ENCODE measurements at regions not wholly inside any gene's neighbourhood (a gene's known extent, or its start where the extent isn't known, plus 50 kb on each side); places are given as distances from the start of the nearest gene placed in this dataset.

DNA sequence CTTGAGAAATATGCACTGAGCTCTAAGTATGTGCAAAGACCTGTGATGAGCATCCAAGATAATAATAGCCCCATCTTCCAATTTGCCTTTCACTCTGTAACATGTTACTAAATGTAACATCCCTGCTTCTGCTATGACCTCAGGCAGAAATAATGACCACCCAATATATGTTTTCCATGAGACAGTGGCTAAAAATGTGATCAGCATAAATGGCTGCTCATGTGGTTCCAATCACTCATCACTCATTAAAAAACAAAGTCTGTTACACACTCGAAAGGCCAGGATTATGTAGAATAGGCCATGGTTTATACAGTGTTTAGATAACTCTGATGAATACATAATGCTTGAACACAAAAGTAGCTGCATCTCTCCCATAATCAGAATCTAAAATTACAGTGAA lies 71.4 kb upstream of the MOCS2 start:
- H3K4me3 ChIP-seq (ENCODE audit: low read depth, low read length): no peak overlapping the region
- DNase-seq (ENCODE audit: low read depth): no peak
- TF ChIP-seq, protein P1, sequence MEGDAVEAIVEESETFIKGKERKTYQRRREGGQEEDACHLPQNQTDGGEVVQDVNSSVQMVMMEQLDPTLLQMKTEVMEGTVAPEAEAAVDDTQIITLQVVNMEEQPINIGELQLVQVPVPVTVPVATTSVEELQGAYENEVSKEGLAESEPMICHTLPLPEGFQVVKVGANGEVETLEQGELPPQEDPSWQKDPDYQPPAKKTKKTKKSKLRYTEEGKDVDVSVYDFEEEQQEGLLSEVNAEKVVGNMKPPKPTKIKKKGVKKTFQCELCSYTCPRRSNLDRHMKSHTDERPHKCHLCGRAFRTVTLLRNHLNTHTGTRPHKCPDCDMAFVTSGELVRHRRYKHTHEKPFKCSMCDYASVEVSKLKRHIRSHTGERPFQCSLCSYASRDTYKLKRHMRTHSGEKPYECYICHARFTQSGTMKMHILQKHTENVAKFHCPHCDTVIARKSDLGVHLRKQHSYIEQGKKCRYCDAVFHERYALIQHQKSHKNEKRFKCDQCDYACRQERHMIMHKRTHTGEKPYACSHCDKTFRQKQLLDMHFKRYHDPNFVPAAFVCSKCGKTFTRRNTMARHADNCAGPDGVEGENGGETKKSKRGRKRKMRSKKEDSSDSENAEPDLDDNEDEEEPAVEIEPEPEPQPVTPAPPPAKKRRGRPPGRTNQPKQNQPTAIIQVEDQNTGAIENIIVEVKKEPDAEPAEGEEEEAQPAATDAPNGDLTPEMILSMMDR (conservative IDR thresholded peaks at IDR 0.05; ENCODE audit: low read depth, low read length): no peak

DNA sequence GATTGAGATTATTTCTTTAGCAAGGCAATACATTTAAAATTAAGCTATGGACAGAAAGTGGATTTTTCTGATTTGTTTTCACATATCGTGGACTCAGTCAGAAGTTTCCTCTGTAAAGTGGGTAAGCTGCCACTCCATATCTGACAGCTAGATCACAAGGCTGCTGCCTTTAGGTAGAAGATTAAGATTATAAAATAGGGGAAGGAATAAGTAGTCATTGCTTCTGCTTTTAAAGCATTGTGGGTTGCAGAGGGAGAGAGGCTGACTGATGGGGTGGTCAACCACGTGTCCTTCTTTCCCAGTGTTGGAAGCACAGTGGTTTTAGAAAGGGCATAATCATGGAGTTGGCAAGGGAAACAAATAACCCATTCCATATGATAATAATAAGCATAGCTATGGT lies 74.3 kb upstream of the MOCS2 start:
- no peak for DNase-seq (ENCODE audit: low read depth)
- TF ChIP-seq, protein P1 (conservative IDR thresholded peaks at IDR 0.05; ENCODE audit: low read depth, low read length): no peak
- H3K4me3 ChIP-seq (ENCODE audit: low read depth, low read length): no peak overlapping the region

DNA sequence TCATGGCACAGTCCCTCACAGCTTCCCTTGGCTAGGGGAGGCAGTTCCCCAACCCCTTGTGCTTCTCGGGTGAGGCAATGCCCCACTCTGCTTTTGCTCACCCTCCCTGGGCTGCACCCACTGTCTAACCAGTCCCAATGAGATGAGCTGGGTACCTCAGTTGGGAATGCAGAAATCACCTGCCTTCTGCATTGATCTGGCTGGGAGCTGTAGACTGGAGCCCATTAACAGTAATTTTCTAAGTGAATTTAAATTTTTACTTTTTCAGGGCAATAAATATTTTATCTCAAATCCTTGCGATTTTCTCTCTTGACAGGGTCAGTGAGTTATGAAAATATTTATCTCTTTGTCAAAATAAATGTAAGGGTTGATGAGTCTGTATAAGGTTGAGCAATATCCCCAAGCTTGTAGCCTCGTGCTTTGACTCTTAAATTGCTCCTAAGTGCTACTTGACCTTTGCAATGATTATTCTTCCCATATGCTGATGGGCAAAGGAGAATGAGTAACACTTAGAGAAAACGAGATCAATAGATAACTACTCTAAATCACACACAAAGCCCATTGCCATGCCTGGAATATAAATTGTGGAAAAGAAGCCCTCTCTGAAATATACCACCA lies 82.1 kb upstream of the MOCS2 start:
- TF ChIP-seq, protein P1 (conservative IDR thresholded peaks at IDR 0.05; ENCODE audit: low read depth, low read length): no peak
- DNase-seq (ENCODE audit: low read depth): no peak
- H3K4me3 ChIP-seq (ENCODE audit: low read depth, low read length): no peak overlapping the region

DNA sequence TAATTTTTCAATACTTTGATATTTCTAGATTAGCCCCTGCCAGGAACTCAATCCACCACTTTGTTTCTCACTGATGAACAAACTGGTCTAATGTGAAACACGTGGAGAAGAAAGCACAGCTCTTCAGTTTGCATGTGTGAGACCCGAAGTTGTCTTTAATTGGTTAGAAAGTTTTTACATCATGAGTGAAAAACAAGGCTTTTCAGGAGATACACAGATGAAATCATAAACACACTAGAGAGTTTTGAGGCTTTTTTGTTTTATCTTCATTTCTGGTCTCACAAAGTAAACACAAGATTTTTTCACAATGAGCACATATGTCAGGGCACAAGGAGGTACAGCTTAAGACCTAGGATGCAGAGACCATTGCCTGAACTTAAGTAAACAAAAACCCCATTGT lies 84.5 kb upstream of the MOCS2 start:
- H3K4me3 ChIP-seq (ENCODE audit: low read depth, low read length): no peak overlapping the region
- DNase-seq (ENCODE audit: low read depth): no peak
- TF ChIP-seq, protein P1 (conservative IDR thresholded peaks at IDR 0.05; ENCODE audit: low read depth, low read length): no peak

DNA sequence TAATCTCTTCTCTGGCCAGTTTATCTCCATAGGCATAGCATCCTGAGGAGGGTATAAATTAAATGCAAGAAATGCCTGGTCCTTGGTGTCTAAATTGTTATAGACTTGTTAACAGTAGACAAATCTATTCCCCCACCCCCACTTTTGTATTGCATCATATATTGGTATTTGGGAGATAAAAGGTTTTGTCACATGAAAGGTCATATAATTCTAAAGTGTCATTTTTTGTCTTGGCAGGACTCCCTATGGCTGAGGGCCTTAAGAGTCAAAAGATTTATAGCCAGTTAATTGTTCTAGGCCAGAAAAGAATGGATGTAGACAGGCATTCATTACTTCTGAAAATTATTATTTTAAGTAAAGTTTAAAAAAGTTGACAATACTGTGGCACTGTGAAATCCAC lies 90.3 kb upstream of the MOCS2 start:
- H3K4me3 ChIP-seq (ENCODE audit: low read depth, low read length): no peak overlapping the region
- TF ChIP-seq, protein P1 (conservative IDR thresholded peaks at IDR 0.05; ENCODE audit: low read depth, low read length): no peak
- DNase-seq (ENCODE audit: low read depth): no peak

DNA sequence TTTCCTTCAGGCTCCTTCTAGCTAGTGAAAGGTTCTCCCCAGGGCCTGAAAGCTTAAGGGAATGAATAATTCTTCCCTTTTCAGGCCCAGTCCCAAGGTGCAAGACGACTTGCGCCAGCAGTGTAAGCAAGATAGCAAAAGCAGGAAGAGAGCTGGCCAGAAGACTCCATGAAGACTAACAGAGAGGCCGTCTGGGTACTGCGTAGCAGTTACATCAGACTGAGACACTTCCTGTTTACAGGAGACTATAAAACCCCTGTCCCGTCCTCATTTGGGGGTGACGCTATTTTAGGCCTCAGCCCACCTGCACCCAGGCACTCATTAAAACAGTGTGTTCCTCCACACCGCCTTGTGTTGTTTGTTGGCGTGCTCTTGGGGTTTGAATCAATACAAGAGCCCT lies 90.7 kb upstream of the MOCS2 start:
- no peak for DNase-seq (ENCODE audit: low read depth)
- TF ChIP-seq, protein P1 (conservative IDR thresholded peaks at IDR 0.05; ENCODE audit: low read depth, low read length): no peak
- H3K4me3 ChIP-seq (ENCODE audit: low read depth, low read length): no peak overlapping the region

DNA sequence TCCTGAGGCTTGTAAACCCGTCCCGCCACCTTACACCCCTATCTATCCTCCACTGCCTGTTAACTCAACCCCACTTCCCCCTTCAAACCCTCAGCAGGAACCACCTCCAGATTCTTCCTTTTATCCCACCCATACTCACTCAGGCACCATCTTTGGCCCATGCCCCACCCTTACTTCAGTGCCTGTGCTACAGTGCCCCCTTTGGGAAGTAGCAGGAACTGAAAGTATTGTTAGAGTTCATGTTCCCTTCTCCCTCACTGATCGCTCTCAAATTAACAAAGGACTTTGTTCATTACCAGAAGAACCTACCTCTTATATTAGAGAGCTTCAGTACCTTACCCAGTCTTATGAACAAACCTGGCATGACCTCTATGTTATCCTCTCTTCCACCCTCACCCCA lies 92.2 kb upstream of the MOCS2 start:
- TF ChIP-seq, protein P1 (conservative IDR thresholded peaks at IDR 0.05; ENCODE audit: low read depth, low read length): peak; percentile 41
- H3K4me3 ChIP-seq (ENCODE audit: low read depth, low read length): no peak overlapping the region
- no peak for DNase-seq (ENCODE audit: low read depth)

Measured in epithelial cell of proximal tubule (primary cell).